ENCODE measurements at regions not wholly inside any gene's neighbourhood (a gene's known extent, or its start where the extent isn't known, plus 50 kb on each side); places are given as distances from the start of the nearest gene placed in this dataset.

DNA sequence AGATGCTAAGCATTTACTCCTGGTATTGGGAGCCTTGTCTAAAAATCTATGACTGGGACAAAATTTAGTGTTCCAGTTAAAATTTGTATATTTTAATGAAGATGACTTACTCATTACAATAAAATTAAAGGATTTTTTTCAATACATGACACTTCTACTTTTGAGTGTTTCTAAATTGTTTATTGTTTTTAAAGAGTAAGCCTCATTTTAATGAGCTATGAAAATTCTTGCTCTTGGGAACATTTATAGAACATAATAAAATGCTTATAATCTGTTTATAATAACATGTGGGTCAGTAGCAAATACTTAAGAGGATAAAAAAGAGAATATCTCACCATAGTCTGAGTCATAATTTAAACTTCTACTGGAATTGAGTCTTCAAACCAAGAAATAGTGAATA, 149.5 kb downstream of the PLCE1 start:
- ATAC-seq: no peak
- TF ChIP-seq, protein P1, sequence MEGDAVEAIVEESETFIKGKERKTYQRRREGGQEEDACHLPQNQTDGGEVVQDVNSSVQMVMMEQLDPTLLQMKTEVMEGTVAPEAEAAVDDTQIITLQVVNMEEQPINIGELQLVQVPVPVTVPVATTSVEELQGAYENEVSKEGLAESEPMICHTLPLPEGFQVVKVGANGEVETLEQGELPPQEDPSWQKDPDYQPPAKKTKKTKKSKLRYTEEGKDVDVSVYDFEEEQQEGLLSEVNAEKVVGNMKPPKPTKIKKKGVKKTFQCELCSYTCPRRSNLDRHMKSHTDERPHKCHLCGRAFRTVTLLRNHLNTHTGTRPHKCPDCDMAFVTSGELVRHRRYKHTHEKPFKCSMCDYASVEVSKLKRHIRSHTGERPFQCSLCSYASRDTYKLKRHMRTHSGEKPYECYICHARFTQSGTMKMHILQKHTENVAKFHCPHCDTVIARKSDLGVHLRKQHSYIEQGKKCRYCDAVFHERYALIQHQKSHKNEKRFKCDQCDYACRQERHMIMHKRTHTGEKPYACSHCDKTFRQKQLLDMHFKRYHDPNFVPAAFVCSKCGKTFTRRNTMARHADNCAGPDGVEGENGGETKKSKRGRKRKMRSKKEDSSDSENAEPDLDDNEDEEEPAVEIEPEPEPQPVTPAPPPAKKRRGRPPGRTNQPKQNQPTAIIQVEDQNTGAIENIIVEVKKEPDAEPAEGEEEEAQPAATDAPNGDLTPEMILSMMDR (IDR thresholded peaks at IDR 0.05): no peak
- TF ChIP-seq POLR2A (IDR thresholded peaks at IDR 0.05): no peak
- Histone ChIP-seq H3K27ac (no peak overlapping the region), H3K36me3 (no peaks in the 10 kb centered on the region), H3K27me3 (no peaks in the 10 kb centered on the region), H3K9me3 (no peaks in the 10 kb centered on the region), H3K4me3 (no peak overlapping the region), H3K4me1 (no peaks in the 10 kb centered on the region)
- no peak for DNase-seq
- intact Hi-C loops (cut with DNase I): no loop called here

DNA sequence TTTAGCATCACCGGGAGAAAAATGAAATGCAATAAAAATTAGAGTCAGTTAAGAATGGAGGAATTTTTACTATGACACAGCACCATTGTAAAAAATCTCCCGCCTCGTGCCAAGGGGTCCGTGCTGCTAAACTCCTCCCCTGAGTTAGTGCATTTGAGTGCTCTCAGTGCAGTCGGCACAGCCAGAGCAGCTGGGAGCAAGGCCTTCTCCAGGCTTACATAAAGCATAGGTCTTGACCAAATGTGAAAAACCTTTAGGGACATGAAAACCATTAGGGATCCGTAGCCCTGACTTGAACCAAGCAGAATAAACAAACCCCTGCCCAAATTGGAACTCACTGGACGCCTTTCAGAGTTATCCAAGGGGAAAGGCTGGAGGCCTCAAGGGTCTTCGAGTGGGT, 152.6 kb downstream of the PLCE1 start:
- Histone ChIP-seq H3K4me3 (no peak overlapping the region), H3K27ac (no peak overlapping the region), H3K27me3 (no peaks in the 10 kb centered on the region), H3K4me1 (no peaks in the 10 kb centered on the region), H3K36me3 (no peaks in the 10 kb centered on the region), H3K9me3 (no peaks in the 10 kb centered on the region)
- DNase-seq (no peak), ATAC-seq (no peak)
- WGBS (ENCODE audit: insufficient coverage, low coverage, low lambda C conversion rate, missing lambda C conversion rate): 89% methylated on average over 6 of the region's 8 CpGs
- TF ChIP-seq, protein P1 (IDR thresholded peaks at IDR 0.05): no peak
- TF ChIP-seq POLR2A (IDR thresholded peaks at IDR 0.05): no peak
- intact Hi-C loops (cut with DNase I): no loop called here

DNA sequence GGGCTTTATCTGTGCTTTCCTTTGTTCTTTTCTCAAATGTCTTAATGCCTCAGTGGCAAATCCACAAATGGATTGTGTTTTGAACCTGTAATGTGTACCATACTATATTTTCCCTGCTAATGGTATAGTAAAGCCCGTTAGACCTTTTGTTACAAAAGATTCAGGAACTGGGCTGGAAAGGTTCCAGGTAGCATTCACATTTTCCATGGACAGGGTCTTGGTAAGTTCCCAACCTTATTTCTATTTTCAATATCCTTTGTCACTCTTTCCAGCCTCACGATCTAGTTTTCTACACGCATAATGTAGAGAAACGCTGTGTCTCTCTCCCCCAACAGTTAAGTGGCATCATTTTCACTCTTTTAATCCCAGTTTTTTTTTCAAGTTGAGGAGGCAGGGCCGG, 153.0 kb downstream of the PLCE1 start:
- H3K27me3 ChIP-seq: no peaks in the 10 kb centered on the region
- no peak for TF ChIP-seq POLR2A (IDR thresholded peaks at IDR 0.05)
- TF ChIP-seq, protein P1 (IDR thresholded peaks at IDR 0.05): no peak
- DNase-seq (no peak), ATAC-seq (no peak)
- 83% methylated on average over 5 of the region's 5 CpGs for WGBS (ENCODE audit: insufficient coverage, low coverage, low lambda C conversion rate, missing lambda C conversion rate)
- intact Hi-C loops (cut with DNase I): no loop called here
- no peak overlapping the region for H3K27ac ChIP-seq
- H3K36me3 ChIP-seq: no peaks in the 10 kb centered on the region
- H3K9me3 ChIP-seq: no peaks in the 10 kb centered on the region
- H3K4me3 ChIP-seq: no peak overlapping the region
- H3K4me1 ChIP-seq: no peaks in the 10 kb centered on the region

DNA sequence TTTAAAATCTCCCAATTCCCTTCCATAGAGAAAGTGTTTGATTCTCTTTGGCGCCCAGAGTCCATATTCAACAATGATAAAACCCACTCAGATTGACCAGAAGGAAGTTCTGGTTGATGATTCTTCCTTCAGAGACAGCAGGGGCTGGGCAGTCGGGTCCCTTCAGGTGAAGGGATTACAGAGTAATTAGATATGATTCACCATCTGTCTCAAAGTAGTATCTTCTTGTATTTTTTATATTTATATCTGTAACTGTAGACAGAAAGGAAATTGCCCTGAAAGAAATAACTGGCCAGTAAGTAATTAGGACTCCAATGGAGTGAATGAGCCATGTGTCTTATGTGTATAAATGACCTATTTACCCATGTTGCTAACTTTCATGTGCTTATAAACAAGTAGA, 156.0 kb downstream of the PLCE1 start:
- Histone ChIP-seq H3K4me3 (no peak overlapping the region), H3K9me3 (no peaks in the 10 kb centered on the region), H3K27ac (no peak overlapping the region), H3K27me3 (no peaks in the 10 kb centered on the region), H3K4me1 (no peaks in the 10 kb centered on the region), H3K36me3 (no peaks in the 10 kb centered on the region)
- DNase-seq (no peak), ATAC-seq (no peak)
- 53% methylated on average over 2 of the region's 2 CpGs for WGBS (ENCODE audit: insufficient coverage, low coverage, low lambda C conversion rate, missing lambda C conversion rate)
- intact Hi-C loops (cut with DNase I): no loop called here
- TF ChIP-seq POLR2A (IDR thresholded peaks at IDR 0.05): no peak
- TF ChIP-seq, protein P1 (IDR thresholded peaks at IDR 0.05): no peak

DNA sequence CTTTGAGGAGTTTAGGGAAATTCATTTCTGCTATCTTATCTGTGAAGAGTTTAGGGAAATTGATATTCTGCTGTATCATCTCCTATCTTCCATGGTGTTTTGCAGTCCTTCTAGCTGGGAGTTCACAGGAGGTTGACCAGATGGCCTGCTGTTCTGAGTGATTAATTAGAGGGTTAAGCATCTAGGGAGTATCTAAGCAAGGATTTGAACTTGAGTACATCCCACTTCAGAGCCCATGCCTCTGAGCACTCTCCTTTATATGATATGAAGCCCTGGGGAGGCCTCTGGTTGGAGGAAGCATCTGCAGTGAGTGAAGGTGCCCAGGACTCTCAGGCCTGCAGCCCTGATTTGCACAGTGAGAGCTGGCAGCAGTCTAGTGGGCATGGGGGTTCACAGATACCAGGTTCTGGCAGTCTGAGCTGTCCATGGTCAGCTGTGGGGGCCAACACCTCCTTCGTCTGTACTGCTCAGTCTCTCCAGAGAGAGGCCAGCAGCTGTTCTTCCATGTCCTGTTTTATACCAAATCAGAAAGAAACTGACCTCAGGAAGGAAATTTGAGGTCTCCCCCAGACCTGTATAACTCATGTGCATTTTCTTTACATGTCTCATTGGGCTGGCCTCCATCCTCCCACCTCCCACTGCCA, 156.9 kb downstream of the PLCE1 start:
- H3K27ac ChIP-seq: no peak overlapping the region
- no peaks in the 10 kb centered on the region for H3K36me3 ChIP-seq
- H3K9me3 ChIP-seq: no peaks in the 10 kb centered on the region
- no peaks in the 10 kb centered on the region for H3K27me3 ChIP-seq
- H3K4me3 ChIP-seq: no peak overlapping the region
- no peaks in the 10 kb centered on the region for H3K4me1 ChIP-seq
- intact Hi-C loops (cut with DNase I): no loop called here
- DNase-seq (no peak), ATAC-seq (no peak)
- no peak for TF ChIP-seq POLR2A (IDR thresholded peaks at IDR 0.05)
- TF ChIP-seq, protein P1 (IDR thresholded peaks at IDR 0.05): no peak
- WGBS (ENCODE audit: insufficient coverage, low coverage, low lambda C conversion rate, missing lambda C conversion rate): no CpG with 5 or more reads among the region's 1 CpG

Measured in right lobe of liver (tissue), 6 donors.